GM21381 (cell line): ENCODE measurements at regions not wholly inside any gene's neighbourhood (a gene's known extent, or its start where the extent isn't known, plus 50 kb on each side); places are given as distances from the start of the nearest gene placed in this dataset.

Source experiments
- ATAC-seq: cut with Tn5 transposase; IDR thresholded peaks from one replicate; pipeline ENCODE4 v1.9.1; 2021; ENCODE audit warnings: mild to moderate bottlenecking, moderate library complexity; ENCODE audit not compliant: unreplicated experiment

GRCh38 chr12:24021164-24021502 is 71.7 kb upstream of the SOX5 start:
- ATAC-seq, result no peak

- no peak for ATAC-seq
These were observed 71.1 kb upstream of the SOX5 start for GRCh38 chr12:24020397-24021163.

GRCh38 chr12:24015833-24016160 is 66.3 kb upstream of the SOX5 start:
- ATAC-seq, result no peak

- no peak for ATAC-seq
These were observed 65.7 kb upstream of the SOX5 start for GRCh38 chr12:24014915-24015832.

- no peak for ATAC-seq
These were observed 64.8 kb upstream of the SOX5 start for GRCh38 chr12:24014240-24014639.

GRCh38 chr12:24012528-24012927 is 63.1 kb upstream of the SOX5 start:
- no peak for ATAC-seq

- ATAC-seq, result no peak
These were observed 62.5 kb upstream of the SOX5 start for GRCh38 chr12:24011927-24012507.

- ATAC-seq, result no peak
These were observed 58.7 kb upstream of the SOX5 start for GRCh38 chr12:24008166-24008565.
